ENCODE measurements at regions not wholly inside any gene's neighbourhood (a gene's known extent, or its start where the extent isn't known, plus 50 kb on each side); places are given as distances from the start of the nearest gene placed in this dataset.

GRCh38 chr11:81669935-81670543 is 1063.6 kb downstream of the FAM181B start:
- TF ChIP-seq POLR2AphosphoS5 (IDR thresholded peaks at IDR 0.05; ENCODE audit: low read depth, low read length) (no peak), POLR2A (IDR thresholded peaks at IDR 0.05; ENCODE audit: low read depth, low read length) (no peak)

Measured in GM12892 (cell line).